COLO829 (cell line): ENCODE measurements at regions not wholly inside any gene's neighbourhood (a gene's known extent, or its start where the extent isn't known, plus 50 kb on each side); places are given as distances from the start of the nearest gene placed in this dataset.
A peak's percentile ranks its signal among the peaks of the same experiment; 100 is the strongest.

Source experiments
- DNase-seq: peaks from one replicate; pipeline ENCODE4 v3.0.0; 2012; ENCODE audit warnings: low spot score

- DNase-seq: no peak
Observed at GRCh38 chr5:18043344-18043743, 409.1 kb downstream of the TAF11L14 start.

DNA sequence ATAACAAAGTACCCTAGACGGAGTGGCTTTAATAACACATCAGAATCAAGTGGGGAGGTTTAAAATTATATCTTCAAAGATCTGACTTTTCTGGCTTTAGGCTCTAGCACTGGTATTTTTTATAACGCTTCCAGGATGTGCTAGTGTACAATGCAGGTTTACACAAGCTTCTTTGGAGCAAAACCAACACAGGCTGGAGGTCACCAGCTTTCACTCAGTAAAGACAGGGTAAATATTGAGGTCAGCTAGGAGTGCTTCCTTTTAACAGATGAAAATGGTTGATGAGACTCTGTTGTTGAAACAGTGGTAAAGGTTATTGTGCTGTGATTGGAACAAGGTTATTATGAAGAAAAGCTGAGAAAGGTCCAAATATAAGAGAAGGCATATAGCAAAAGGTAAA is 414.2 kb downstream of the TAF11L14 start:
- DNase-seq: no peak

DNA sequence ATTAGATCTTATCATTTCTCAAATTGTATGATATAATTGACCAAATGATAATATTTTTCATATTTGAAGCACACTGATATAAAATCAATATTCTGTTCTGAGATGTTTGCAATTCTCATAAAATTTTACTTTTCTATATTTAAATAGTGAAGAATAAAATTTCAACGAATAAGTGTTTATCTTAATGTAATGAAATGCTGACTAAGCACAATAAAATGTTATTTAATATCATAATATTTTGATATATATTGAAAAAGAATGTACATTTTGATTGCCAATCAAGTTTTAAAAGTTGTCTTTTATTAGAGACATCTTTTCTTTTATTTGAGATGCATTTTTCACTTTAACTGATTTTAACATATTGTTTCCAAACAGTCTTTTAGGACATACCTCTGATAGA is 416.1 kb downstream of the TAF11L14 start:
- DNase-seq: no peak

GRCh38 chr5:18050776-18051175 is 416.5 kb downstream of the TAF11L14 start:
- DNase-seq: no peak

DNA sequence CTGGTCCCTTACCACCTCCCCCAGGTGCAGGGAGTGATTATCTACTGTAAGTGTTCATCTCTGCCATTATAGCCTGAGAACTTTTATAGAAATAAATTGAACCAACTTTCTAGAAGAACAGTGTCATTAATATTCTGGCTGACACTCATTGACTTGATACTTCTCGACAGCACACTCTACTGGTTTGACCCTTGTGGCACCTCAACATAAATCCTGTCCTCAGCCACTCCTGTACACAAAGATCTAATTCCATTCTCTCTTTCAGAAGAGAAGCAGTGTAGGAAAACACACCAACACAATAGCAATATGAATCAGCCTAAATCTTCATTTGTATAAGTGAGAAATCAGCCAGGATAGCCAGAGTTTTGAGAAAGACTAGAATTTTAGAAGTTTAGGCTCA is 417.7 kb downstream of the TAF11L14 start:
- no peak for DNase-seq

DNA sequence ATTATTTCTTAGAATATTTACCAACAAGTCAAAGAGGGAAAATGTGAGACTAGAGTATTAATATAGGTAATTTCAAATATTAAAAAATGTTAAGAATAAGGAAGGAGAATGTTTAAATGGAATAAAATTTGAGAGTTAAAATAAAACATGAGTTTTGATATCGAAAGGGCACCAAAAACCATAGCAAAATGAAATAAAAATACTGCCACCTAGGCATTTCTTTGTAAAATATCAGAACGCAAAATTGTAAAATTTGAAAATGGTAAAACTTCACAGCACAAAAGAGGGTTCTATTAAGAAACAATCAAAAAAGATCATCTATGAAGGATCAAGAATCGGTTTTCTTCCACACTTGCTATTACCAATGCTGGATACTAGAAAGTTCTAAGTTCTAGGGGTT is 418.3 kb downstream of the TAF11L14 start:
- DNase-seq: no peak

- no peak for DNase-seq
Observed at GRCh38 chr5:18057725-18058124, 423.5 kb downstream of the TAF11L14 start.

- DNase-seq: no peak
Observed at GRCh38 chr5:18067615-18068014, 433.4 kb downstream of the TAF11L14 start.

DNA sequence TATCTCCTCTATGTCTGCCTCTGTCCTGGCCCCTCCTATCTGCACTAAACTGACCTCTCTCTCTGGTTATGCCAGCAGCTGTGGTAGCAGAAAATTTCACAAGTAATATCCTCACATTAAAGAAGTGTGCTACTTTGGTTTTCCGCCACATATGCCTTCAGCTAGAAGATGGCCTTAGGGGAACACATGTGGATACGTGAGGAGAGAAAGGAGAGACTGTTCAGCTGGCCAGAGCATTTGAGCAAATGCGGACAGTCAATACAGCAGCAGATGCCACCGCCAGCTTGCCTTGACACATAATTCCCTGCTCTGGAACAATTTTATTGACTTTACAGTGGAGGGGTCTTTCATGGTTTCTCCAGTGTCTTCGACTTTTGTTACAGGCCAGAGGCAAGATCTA is 434.6 kb downstream of the TAF11L14 start:
- DNase-seq: no peak

- no peak for DNase-seq
Observed at GRCh38 chr5:18069790-18070189, 435.5 kb downstream of the TAF11L14 start.

GRCh38 chr5:18072600-18072999 is 438.3 kb downstream of the TAF11L14 start:
- no peak for DNase-seq

DNA sequence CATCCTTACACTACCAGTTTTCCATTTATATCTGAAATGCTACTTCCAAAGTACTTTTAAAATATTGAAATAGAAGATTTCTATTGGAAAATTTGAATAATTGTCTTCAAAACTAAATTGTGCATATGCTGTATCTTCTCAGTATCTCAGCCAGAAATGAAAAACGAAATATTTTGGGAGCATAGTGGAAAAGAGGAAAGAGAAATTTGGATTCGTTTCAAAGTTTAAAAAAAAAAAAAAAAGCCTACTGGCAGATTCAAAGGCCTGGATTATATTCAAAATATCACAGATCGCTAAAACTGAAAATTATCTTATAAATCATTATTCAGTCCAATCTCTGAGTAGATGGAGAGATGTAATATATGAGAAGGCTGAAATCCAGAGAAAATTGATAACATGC is 440.7 kb downstream of the TAF11L14 start:
- DNase-seq: no peak

DNA sequence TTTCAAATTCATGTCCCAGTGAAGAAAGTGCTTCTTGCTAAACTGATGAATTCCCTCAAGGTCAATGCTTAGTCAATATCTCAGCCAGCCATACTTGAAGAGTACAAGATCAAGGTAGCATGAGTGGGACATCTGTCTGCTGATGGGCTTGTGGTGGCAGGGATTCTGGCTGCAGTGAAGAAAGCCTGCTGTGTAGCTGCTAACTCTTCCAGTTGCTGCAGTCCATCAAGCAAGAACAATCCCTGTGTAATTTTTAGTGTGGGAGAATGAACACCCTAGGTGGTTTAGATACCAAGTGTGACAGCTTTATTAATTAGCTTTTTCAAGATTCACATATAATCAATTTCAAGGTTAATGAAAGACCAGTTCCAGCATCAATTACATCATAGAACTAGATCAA is 443.9 kb downstream of the TAF11L14 start:
- DNase-seq: no peak

- DNase-seq: no peak
Observed at GRCh38 chr5:18079831-18080230, 445.6 kb downstream of the TAF11L14 start.

- DNase-seq: peak; percentile 0
Observed at GRCh38 chr5:18088020-18088579, 453.8 kb downstream of the TAF11L14 start.

GRCh38 chr5:18090177-18090576 is 455.9 kb downstream of the TAF11L14 start:
- no peak for DNase-seq

DNA sequence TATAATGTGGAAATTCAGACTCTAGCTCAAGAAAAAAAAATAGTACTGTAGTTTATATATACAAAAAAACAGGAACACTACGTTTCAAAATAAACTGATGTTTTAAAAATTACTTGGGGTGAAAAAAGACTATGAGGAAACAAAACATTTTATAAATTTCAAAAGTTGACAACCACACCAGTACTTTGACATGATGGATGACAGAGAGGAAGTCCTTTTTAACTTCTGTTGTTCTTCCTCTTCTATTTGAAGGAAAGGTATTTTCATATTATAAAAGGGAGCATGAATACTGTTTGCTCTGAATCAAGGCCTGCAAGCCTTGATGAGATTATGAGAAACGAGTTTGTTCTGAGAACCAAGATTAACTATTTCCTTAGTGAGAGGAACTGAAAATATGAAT is 456.9 kb downstream of the TAF11L14 start:
- no peak for DNase-seq

GRCh38 chr5:18091758-18092157 is 457.5 kb downstream of the TAF11L14 start:
- no peak for DNase-seq

- DNase-seq: no peak
Observed at GRCh38 chr5:18095061-18095460, 460.8 kb downstream of the TAF11L14 start.

GRCh38 chr5:18097817-18098216 is 463.6 kb downstream of the TAF11L14 start:
- no peak for DNase-seq

DNA sequence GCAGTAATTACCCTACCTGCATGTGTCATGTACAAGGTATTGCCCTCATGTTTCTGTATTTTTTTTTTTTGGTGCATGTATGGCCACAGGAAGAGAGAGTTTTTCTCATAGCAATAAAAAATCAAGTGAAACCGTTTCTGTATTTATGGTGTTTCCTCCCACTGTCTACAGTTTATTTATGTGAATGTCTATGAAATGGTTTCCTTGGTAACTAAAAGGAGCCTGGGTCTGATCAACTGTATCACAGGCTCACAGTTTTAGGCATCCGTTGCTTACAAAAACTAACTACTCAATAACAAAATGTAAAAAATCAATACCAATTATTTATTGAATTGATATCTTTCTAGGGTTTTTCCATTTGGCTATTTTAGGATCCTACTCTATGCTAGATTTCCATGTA is 464.4 kb downstream of the TAF11L14 start:
- DNase-seq: no peak

DNA sequence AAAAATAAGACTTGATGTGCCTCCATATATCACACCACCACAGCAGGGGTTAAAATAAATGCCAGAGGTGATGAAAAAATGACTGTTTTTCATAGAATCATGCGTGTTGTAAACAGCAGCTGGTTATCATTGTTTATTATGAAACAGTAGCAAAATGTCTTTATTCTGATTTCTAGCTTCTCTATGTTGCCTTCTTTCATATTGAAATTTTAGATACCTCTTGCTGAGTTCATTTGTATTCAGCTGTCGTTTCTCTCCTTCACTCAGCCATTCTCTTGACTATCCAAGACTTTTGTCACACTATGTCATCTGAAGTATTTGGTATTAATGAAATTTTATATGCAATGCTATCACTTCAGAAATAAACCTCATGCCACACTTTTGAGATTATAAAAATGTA is 465.0 kb downstream of the TAF11L14 start:
- DNase-seq: no peak

- DNase-seq: no peak
Observed at GRCh38 chr5:18101532-18101931, 467.3 kb downstream of the TAF11L14 start.

DNA sequence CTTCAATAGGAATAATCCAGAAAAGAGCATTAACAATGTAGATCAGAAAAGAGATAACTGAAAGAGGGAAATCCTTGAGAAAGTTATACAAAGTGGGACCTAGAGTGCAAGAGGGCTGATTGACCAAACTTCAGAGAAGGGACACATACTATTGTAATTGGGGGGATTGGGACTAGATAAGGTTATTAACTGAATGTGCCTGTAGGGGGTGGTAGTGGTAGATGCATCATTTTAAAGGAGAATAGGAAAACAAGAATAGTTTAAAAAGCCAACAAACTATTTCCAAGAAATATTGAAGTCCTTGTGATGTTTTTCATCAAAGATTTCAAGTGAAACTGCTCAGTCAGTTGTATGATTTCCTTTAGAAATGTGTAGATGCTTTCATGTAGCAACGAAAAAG is 468.5 kb downstream of the TAF11L14 start:
- no peak for DNase-seq

- no peak for DNase-seq
Observed at GRCh38 chr5:18105449-18105848, 471.2 kb downstream of the TAF11L14 start.
